Smooth muscle cell (in vitro differentiated cells): ENCODE measurements at regions not wholly inside any gene's neighbourhood (a gene's known extent, or its start where the extent isn't known, plus 50 kb on each side); places are given as distances from the start of the nearest gene placed in this dataset.

ENCODE experiments used
- DNase-seq: peaks from one replicate; lab custom pipeline; 2025; ENCODE audit not compliant: unreplicated experiment; lab: John Stamatoyannopoulos, UW
- H2AFZ ChIP-seq: fragments of 200-600 bp; sonication (generic); 2 replicates; pipeline ENCODE4 v1.6.0; 2016; ENCODE audit warnings: antibody characterized with exemption, low read depth, mild to moderate bottlenecking
- H3F3A ChIP-seq: fragments of 200-600 bp; sonication (generic); 2 replicates; pipeline ENCODE4 v1.6.0; 2017; ENCODE audit warnings: antibody characterized with exemption, low read depth
- H3K27ac ChIP-seq: fragments of 200-600 bp; sonication (generic); 2 replicates; pipeline ENCODE4 v1.5.1; 2016; ENCODE audit warnings: low read depth, mild to moderate bottlenecking
- H3K27me3 ChIP-seq: fragments of 200-600 bp; sonication (generic); 2 replicates; pipeline ENCODE4 v1.6.1; 2016; ENCODE audit warnings: low read depth, mild to moderate bottlenecking
- H3K36me3 ChIP-seq: fragments of 200-600 bp; sonication (generic); 2 replicates; pipeline ENCODE4 v1.5.1; 2016; ENCODE audit warnings: low read depth
- H3K4me1 ChIP-seq: fragments of 200-600 bp; sonication (generic); 2 replicates; pipeline ENCODE4 v1.5.1; 2016; ENCODE audit warnings: low read depth
- H3K4me2 ChIP-seq: fragments of 200-600 bp; sonication (generic); 2 replicates; pipeline ENCODE4 v1.6.0; 2016; ENCODE audit warnings: mild to moderate bottlenecking
- H3K4me3 ChIP-seq: fragments of 200-600 bp; sonication (generic); 2 replicates; pipeline ENCODE4 v1.5.1; 2016; ENCODE audit warnings: mild to moderate bottlenecking
- H3K79me2 ChIP-seq: fragments of 200-600 bp; sonication (generic); 2 replicates; pipeline ENCODE4 v1.6.0; 2016; ENCODE audit warnings: low read depth, mild to moderate bottlenecking
- H3K9ac ChIP-seq: fragments of 200-600 bp; sonication (generic); 2 replicates; pipeline ENCODE4 v1.6.0; 2016; ENCODE audit warnings: low read depth
- H3K9me3 ChIP-seq: fragments of 200-600 bp; sonication (generic); replicated peaks from 2 replicates; pipeline ENCODE4 v1.5.1; 2016; ENCODE audit warnings: low read depth
- H4K20me1 ChIP-seq: fragments of 200-600 bp; sonication (generic); 2 replicates; pipeline ENCODE4 v1.6.0; 2016; ENCODE audit warnings: low read depth
- WGBS: methylation state at CpG from one replicate; pipeline ENCODE4 v1.1.7; 2016; ENCODE audit warnings: low lambda C conversion rate; 5-methylcytosine and 5-hydroxymethylcytosine counted together
- TF ChIP-seq, protein P1 (sequence below): fragments of 200-600 bp; sonication (generic); IDR thresholded peaks from 2 replicates; pipeline ENCODE4 v1.5.1; 2017; ENCODE audit warnings: borderline replicate concordance, mild to moderate bottlenecking, antibody characterized with exemption; ENCODE audit not compliant: insufficient read depth, poor library complexity, severe bottlenecking

DNA sequence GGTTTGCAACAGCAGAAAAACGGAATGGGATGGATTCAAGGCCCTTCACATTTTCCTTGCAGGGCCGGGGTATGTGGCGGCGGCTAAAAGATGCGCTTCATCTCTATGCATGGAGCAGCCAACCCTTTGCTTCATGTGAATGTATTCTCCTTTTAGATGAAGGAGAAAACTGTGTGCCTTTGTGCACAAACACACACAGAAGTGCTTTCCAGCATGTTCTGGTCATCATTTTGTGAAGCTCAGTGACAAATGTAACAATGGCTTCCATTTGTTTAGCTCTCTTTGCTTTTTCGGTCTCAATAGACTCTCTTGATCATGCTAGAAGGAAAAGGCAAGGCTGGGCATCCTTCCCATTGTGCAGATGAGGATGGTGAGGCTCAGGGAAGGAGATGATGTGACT is 161.7 kb upstream of the MKI67 start:
- Histone ChIP-seq H4K20me1 (no peaks in the 10 kb centered on the region), H3K4me2 (no peak overlapping the region), H2AFZ (no peak overlapping the region), H3K27ac (no peak overlapping the region), H3K4me3 (no peak overlapping the region), H3K4me1 (no peaks in the 10 kb centered on the region), H3K27me3 (peaks cover 61% of the 10 kb centered on the region), H3K79me2 (no peaks in the 10 kb centered on the region), H3K36me3 (no peaks in the 10 kb centered on the region), H3K9me3 (no peaks in the 10 kb centered on the region), H3F3A (no peaks in the 10 kb centered on the region), H3K9ac (no peak overlapping the region)
- WGBS, result 88% methylated on average over 6 of the region's 6 CpGs
- DNase-seq, result no peak
- TF ChIP-seq, protein P1, sequence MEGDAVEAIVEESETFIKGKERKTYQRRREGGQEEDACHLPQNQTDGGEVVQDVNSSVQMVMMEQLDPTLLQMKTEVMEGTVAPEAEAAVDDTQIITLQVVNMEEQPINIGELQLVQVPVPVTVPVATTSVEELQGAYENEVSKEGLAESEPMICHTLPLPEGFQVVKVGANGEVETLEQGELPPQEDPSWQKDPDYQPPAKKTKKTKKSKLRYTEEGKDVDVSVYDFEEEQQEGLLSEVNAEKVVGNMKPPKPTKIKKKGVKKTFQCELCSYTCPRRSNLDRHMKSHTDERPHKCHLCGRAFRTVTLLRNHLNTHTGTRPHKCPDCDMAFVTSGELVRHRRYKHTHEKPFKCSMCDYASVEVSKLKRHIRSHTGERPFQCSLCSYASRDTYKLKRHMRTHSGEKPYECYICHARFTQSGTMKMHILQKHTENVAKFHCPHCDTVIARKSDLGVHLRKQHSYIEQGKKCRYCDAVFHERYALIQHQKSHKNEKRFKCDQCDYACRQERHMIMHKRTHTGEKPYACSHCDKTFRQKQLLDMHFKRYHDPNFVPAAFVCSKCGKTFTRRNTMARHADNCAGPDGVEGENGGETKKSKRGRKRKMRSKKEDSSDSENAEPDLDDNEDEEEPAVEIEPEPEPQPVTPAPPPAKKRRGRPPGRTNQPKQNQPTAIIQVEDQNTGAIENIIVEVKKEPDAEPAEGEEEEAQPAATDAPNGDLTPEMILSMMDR, result no peak

DNA sequence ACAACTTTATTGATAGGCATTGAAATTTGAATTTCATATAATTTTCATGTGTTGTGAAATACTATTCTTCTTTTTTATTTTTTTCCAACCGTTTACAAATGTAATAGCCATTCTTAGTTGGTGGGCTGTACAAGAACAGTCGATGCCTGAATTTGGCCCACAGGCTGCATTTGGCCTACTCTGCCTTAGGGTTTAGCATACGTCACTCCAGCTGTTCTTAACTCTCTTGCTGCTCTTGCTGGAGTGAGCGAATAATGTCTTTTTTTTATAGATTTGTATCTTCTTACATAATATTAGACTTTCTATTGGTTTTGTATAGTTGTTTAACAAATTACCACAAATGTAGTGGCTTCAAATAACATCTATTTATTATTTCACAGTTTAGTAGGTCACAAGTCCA is 163.4 kb upstream of the MKI67 start:
- Histone ChIP-seq H3K79me2 (no peaks in the 10 kb centered on the region), H3K9me3 (no peaks in the 10 kb centered on the region), H3K27me3 (peaks cover 50% of the 10 kb centered on the region), H3F3A (no peaks in the 10 kb centered on the region), H3K9ac (no peak overlapping the region), H3K27ac (no peak overlapping the region), H4K20me1 (no peaks in the 10 kb centered on the region), H3K36me3 (no peaks in the 10 kb centered on the region), H3K4me1 (no peaks in the 10 kb centered on the region), H3K4me2 (no peak overlapping the region), H2AFZ (no peak overlapping the region), H3K4me3 (no peak overlapping the region)
- no peak for DNase-seq
- 90% methylated on average over 4 of the region's 4 CpGs for WGBS
- TF ChIP-seq, protein P1, result no peak

DNA sequence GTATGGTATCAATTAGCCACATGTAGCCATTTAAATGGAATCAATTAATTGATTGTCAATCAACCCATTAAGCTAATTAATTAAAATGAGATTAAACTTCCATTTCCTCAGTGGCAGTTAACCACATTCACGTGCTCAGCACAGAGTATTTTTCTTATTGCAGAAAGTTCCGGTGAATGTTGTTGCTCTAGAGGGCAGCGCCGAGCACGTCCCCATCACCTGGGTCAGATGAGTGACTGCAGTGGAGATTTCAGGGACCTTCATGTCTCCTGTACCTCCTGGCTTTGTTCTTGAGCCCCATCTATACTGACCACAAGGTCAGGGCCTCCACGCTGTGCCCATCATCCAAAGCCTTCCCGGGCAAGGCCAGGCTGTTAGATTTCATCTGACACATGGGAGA is 168.8 kb upstream of the MKI67 start:
- no peak overlapping the region for H3K4me2 ChIP-seq
- no peaks in the 10 kb centered on the region for H3K27me3 ChIP-seq
- no peak overlapping the region for H3K4me3 ChIP-seq
- H4K20me1 ChIP-seq, result no peaks in the 10 kb centered on the region
- H3K27ac ChIP-seq, result no peak overlapping the region
- TF ChIP-seq, protein P1, result no peak
- no peak overlapping the region for H3K9ac ChIP-seq
- WGBS, result 70% methylated on average over 7 of the region's 7 CpGs
- no peaks in the 10 kb centered on the region for H3K36me3 ChIP-seq
- no peaks in the 10 kb centered on the region for H3K9me3 ChIP-seq
- H3K4me1 ChIP-seq, result no peaks in the 10 kb centered on the region
- H3F3A ChIP-seq, result no peaks in the 10 kb centered on the region
- no peaks in the 10 kb centered on the region for H3K79me2 ChIP-seq
- no peak for DNase-seq
- H2AFZ ChIP-seq, result no peak overlapping the region

GRCh38 chr10:128296253-128297007 is 170.2 kb upstream of the MKI67 start:
- Histone ChIP-seq H3K27me3 (no peaks in the 10 kb centered on the region), H3F3A (no peaks in the 10 kb centered on the region), H3K4me2 (no peak overlapping the region), H3K4me1 (no peaks in the 10 kb centered on the region), H4K20me1 (no peaks in the 10 kb centered on the region), H3K36me3 (no peaks in the 10 kb centered on the region), H3K79me2 (no peaks in the 10 kb centered on the region), H3K4me3 (no peak overlapping the region), H3K9me3 (no peaks in the 10 kb centered on the region), H3K9ac (no peak overlapping the region), H3K27ac (no peak overlapping the region), H2AFZ (no peak overlapping the region)
- no peak for DNase-seq
- TF ChIP-seq, protein P1, result no peak
- 92% methylated on average over 13 of the region's 13 CpGs for WGBS
